Fibroblast of the aortic adventitia (primary cell): ENCODE measurements at regions not wholly inside any gene's neighbourhood (a gene's known extent, or its start where the extent isn't known, plus 50 kb on each side); places are given as distances from the start of the nearest gene placed in this dataset.

ENCODE experiments used
- DNase-seq: peaks from one replicate; pipeline ENCODE4 v3.0.0-alpha.2; 2010; ENCODE audit warnings: low read depth
- H3K4me3 ChIP-seq: 2 replicates; pipeline ENCODE4 v1.5.1; 2011; ENCODE audit warnings: low read depth, mild to moderate bottlenecking, control low read depth, low read length, moderate library complexity
- TF ChIP-seq, protein P1 (sequence below): IDR thresholded peaks from 2 replicates; pipeline ENCODE4 v1.5.1; 2011; ENCODE audit warnings: mild to moderate bottlenecking, low read length, control low read depth, inconsistent platforms; ENCODE audit not compliant: insufficient read depth

- DNase-seq, result no peak
- TF ChIP-seq, protein P1, sequence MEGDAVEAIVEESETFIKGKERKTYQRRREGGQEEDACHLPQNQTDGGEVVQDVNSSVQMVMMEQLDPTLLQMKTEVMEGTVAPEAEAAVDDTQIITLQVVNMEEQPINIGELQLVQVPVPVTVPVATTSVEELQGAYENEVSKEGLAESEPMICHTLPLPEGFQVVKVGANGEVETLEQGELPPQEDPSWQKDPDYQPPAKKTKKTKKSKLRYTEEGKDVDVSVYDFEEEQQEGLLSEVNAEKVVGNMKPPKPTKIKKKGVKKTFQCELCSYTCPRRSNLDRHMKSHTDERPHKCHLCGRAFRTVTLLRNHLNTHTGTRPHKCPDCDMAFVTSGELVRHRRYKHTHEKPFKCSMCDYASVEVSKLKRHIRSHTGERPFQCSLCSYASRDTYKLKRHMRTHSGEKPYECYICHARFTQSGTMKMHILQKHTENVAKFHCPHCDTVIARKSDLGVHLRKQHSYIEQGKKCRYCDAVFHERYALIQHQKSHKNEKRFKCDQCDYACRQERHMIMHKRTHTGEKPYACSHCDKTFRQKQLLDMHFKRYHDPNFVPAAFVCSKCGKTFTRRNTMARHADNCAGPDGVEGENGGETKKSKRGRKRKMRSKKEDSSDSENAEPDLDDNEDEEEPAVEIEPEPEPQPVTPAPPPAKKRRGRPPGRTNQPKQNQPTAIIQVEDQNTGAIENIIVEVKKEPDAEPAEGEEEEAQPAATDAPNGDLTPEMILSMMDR, result no peak
- no peak overlapping the region for H3K4me3 ChIP-seq
These were observed 1139.7 kb upstream of the CELF2 start for GRCh38 chr10:9877978-9878377.

- TF ChIP-seq, protein P1, result no peak
- DNase-seq, result no peak
- no peak overlapping the region for H3K4me3 ChIP-seq
These were observed 1139.3 kb upstream of the CELF2 start for GRCh38 chr10:9878383-9878782.

- no peak overlapping the region for H3K4me3 ChIP-seq
- no peak for DNase-seq
- TF ChIP-seq, protein P1, result no peak
These were observed 1131.9 kb upstream of the CELF2 start for GRCh38 chr10:9885761-9886160.

DNA sequence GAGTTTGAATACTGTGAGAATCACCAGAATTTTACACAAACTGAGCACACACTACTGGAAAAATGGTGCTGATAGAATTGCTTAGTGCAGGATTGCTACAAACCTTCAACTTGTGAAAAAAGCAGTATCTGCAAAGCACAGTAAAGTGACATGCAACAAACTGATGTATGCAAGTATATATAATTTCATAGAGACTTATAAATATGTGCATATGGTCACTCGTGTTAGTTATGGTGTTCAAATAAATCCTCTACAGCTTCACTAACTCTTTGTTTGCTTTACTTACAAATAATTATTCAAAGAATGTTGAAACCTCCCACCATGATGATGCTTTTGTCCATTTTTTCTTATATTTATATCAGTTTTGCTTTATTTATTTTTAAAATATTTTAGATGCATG, 1130.9 kb upstream of the CELF2 start:
- H3K4me3 ChIP-seq, result no peak overlapping the region
- DNase-seq, result no peak
- TF ChIP-seq, protein P1, result no peak

DNA sequence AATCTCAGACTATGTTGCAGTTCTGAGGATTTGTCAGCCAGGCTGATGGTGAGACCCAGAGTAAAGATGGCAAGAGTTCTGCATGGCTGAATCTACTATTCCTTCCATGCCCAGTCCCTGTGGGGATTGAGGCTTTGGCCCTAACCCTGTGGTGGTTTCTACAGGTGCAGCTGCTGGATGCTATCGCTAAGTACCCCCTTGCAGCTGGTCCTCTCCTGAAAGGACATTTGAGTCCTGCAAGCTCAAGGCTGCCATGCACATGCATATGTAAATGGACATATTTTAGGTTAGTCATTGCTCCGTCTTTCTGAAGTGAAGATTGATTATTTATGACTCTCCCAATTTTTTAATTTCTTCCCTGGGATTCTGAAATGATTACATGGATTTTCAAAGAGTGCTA, 1122.2 kb upstream of the CELF2 start:
- TF ChIP-seq, protein P1, result no peak
- no peak for DNase-seq
- H3K4me3 ChIP-seq, result no peak overlapping the region

GRCh38 chr10:9895981-9896380, 1121.7 kb upstream of the CELF2 start:
- no peak overlapping the region for H3K4me3 ChIP-seq
- no peak for DNase-seq
- TF ChIP-seq, protein P1, result no peak

GRCh38 chr10:9898633-9899395, 1118.9 kb upstream of the CELF2 start:
- TF ChIP-seq, protein P1, result no peak
- H3K4me3 ChIP-seq, result no peak overlapping the region
- DNase-seq, result no peak
